KMS-11 (cell line): ENCODE measurements at regions not wholly inside any gene's neighbourhood (a gene's known extent, or its start where the extent isn't known, plus 50 kb on each side); places are given as distances from the start of the nearest gene placed in this dataset.

Experiments used
- H2AFZ ChIP-seq: fragments of 200-600 bp; sonication (generic); 2 replicates; pipeline ENCODE4 v1.6.1; 2016; ENCODE audit warnings: antibody characterized with exemption, mixed run types, low read depth
- H3K27ac ChIP-seq: fragments of 200-600 bp; sonication (generic); 2 replicates; pipeline ENCODE4 v1.6.1; 2016; ENCODE audit warnings: mild to moderate bottlenecking, mixed run types
- H3K27me3 ChIP-seq: fragments of 200-600 bp; sonication (generic); 2 replicates; pipeline ENCODE4 v1.6.1; 2017; ENCODE audit warnings: mild to moderate bottlenecking, low read depth, mixed run types, moderate library complexity; ENCODE audit not compliant: insufficient read depth
- H3K36me3 ChIP-seq: fragments of 200-600 bp; sonication (generic); 2 replicates; pipeline ENCODE4 v1.6.1; 2017; ENCODE audit warnings: mild to moderate bottlenecking, mixed run types; ENCODE audit not compliant: insufficient read depth
- H3K4me1 ChIP-seq: fragments of 200-600 bp; sonication (generic); 2 replicates; pipeline ENCODE4 v1.6.1; 2016; ENCODE audit warnings: mild to moderate bottlenecking, low read depth, mixed run types; ENCODE audit not compliant: poor library complexity, severe bottlenecking
- H3K4me2 ChIP-seq: fragments of 200-600 bp; sonication (generic); 2 replicates; pipeline ENCODE4 v1.7.0; 2016; ENCODE audit warnings: mild to moderate bottlenecking, mixed run types
- H3K4me3 ChIP-seq: fragments of 200-600 bp; sonication (generic); IDR thresholded peaks from 2 replicates; pipeline ENCODE4 v1.6.1; 2017; ENCODE audit warnings: low read depth, low read length, mixed read lengths; ENCODE audit not compliant: insufficient read depth
- H3K79me2 ChIP-seq: fragments of 200-600 bp; sonication (generic); 2 replicates; pipeline ENCODE4 v1.6.1; 2016; ENCODE audit warnings: low read depth, mixed run types; ENCODE audit not compliant: insufficient read depth
- H3K9ac ChIP-seq: fragments of 200-600 bp; sonication (generic); 2 replicates; pipeline ENCODE4 v1.6.1; 2016; ENCODE audit warnings: mild to moderate bottlenecking, mixed run types
- H4K20me1 ChIP-seq: fragments of 200-600 bp; sonication (generic); 2 replicates; pipeline ENCODE4 v1.6.1; 2016; ENCODE audit warnings: mild to moderate bottlenecking, mixed run types; ENCODE audit not compliant: insufficient read depth
- CTCF ChIP-seq: fragments of 200-600 bp; sonication (generic); conservative IDR thresholded peaks from 2 replicates; pipeline ENCODE4 v1.6.1; 2017; ENCODE audit warnings: low read depth, mild to moderate bottlenecking, antibody characterized with exemption, low read length, moderate library complexity, mixed read lengths

GRCh38 chr15:45796433-45796832 lies 161.6 kb downstream of the SQOR start:
- Histone ChIP-seq H3K27me3 (no peaks in the 10 kb centered on the region), H3K36me3 (no peaks in the 10 kb centered on the region), H3K9ac (no peak overlapping the region), H2AFZ (no peak overlapping the region), H3K4me3 (no peak overlapping the region), H3K4me1 (no peaks in the 10 kb centered on the region), H3K79me2 (no peaks in the 10 kb centered on the region), H3K27ac (no peak overlapping the region), H3K4me2 (no peak overlapping the region), H4K20me1 (no peaks in the 10 kb centered on the region)
- TF ChIP-seq CTCF, result no peak

GRCh38 chr15:45799508-45799907 lies 164.7 kb downstream of the SQOR start:
- H3K4me2 ChIP-seq, result no peak overlapping the region

GRCh38 chr15:45801543-45801942 lies 166.7 kb downstream of the SQOR start:
- Histone ChIP-seq H3K4me1 (no peaks in the 10 kb centered on the region), H3K4me3 (no peak overlapping the region), H3K4me2 (no peak overlapping the region), H3K9ac (no peak overlapping the region), H3K79me2 (no peaks in the 10 kb centered on the region), H4K20me1 (no peaks in the 10 kb centered on the region), H2AFZ (no peak overlapping the region), H3K27me3 (no peaks in the 10 kb centered on the region), H3K27ac (no peak overlapping the region), H3K36me3 (no peaks in the 10 kb centered on the region)
- TF ChIP-seq CTCF, result no peak

More at GRCh38 chr15:45799508-45799907, 164.7 kb downstream of the SQOR start:
- Histone ChIP-seq H3K4me1 (no peaks in the 10 kb centered on the region), H3K79me2 (no peaks in the 10 kb centered on the region), H4K20me1 (no peaks in the 10 kb centered on the region), H3K27ac (no peak overlapping the region), H3K4me3 (no peak overlapping the region), H3K36me3 (no peaks in the 10 kb centered on the region), H3K27me3 (no peaks in the 10 kb centered on the region), H3K9ac (no peak overlapping the region), H2AFZ (no peak overlapping the region)
- TF ChIP-seq CTCF, result no peak

- H3K4me3 ChIP-seq, result no peak overlapping the region
- H3K9ac ChIP-seq, result no peak overlapping the region
- no peak overlapping the region for H3K27ac ChIP-seq
- TF ChIP-seq CTCF, result no peak
- no peaks in the 10 kb centered on the region for H3K27me3 ChIP-seq
- H2AFZ ChIP-seq, result no peak overlapping the region
- no peaks in the 10 kb centered on the region for H3K36me3 ChIP-seq
- H4K20me1 ChIP-seq, result no peaks in the 10 kb centered on the region
- no peaks in the 10 kb centered on the region for H3K79me2 ChIP-seq
- no peaks in the 10 kb centered on the region for H3K4me1 ChIP-seq
- no peak overlapping the region for H3K4me2 ChIP-seq
These were observed 167.3 kb downstream of the SQOR start for GRCh38 chr15:45802140-45802539.

- Histone ChIP-seq H3K79me2 (no peaks in the 10 kb centered on the region), H3K27me3 (no peaks in the 10 kb centered on the region), H2AFZ (no peak overlapping the region), H3K27ac (no peak overlapping the region), H4K20me1 (no peaks in the 10 kb centered on the region), H3K4me2 (no peak overlapping the region), H3K36me3 (no peaks in the 10 kb centered on the region), H3K4me1 (no peaks in the 10 kb centered on the region), H3K4me3 (no peak overlapping the region), H3K9ac (no peak overlapping the region)
- no peak for TF ChIP-seq CTCF
These were observed 169.2 kb downstream of the SQOR start for GRCh38 chr15:45804028-45804427.
